ENCODE measurements at regions not wholly inside any gene's neighbourhood (a gene's known extent, or its start where the extent isn't known, plus 50 kb on each side); places are given as distances from the start of the nearest gene placed in this dataset.

DNA sequence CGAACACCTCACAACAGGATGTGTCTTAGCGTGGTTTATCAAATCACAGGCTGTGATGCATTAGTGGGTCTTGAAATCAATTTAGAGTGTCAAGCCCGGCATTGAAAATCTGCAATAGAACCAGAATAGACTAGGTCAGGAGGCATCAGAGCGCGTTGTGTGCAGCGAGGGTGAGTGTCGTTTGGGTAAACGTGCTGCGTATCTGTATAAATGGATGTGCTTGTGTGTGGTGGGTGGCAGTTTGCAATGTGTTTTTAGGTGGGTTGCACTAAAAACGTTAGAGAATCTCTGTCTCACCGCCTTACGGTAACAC is 121.0 kb upstream of the SULF2 start:
- TF ChIP-seq, protein P1, sequence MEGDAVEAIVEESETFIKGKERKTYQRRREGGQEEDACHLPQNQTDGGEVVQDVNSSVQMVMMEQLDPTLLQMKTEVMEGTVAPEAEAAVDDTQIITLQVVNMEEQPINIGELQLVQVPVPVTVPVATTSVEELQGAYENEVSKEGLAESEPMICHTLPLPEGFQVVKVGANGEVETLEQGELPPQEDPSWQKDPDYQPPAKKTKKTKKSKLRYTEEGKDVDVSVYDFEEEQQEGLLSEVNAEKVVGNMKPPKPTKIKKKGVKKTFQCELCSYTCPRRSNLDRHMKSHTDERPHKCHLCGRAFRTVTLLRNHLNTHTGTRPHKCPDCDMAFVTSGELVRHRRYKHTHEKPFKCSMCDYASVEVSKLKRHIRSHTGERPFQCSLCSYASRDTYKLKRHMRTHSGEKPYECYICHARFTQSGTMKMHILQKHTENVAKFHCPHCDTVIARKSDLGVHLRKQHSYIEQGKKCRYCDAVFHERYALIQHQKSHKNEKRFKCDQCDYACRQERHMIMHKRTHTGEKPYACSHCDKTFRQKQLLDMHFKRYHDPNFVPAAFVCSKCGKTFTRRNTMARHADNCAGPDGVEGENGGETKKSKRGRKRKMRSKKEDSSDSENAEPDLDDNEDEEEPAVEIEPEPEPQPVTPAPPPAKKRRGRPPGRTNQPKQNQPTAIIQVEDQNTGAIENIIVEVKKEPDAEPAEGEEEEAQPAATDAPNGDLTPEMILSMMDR (conservative IDR thresholded peaks at IDR 0.05) = no peak
- no peak for TF ChIP-seq ZFX (IDR thresholded peaks at IDR 0.05)

Measured in C4-2B (cell line).